OCI-LY3 (cell line): ENCODE measurements at regions not wholly inside any gene's neighbourhood (a gene's known extent, or its start where the extent isn't known, plus 50 kb on each side); places are given as distances from the start of the nearest gene placed in this dataset.

Experiments used
- H2AFZ ChIP-seq: fragments of 200-600, 300-600 bp; shearing (Covaris generic); 2 replicates; pipeline ENCODE4 v1.6.0; 2014; ENCODE audit warnings: antibody characterized with exemption, low read depth, low read length
- H3K27ac ChIP-seq: fragments of 200-600, 300-600 bp; sonication (generic); 2 replicates; pipeline ENCODE4 v1.5.1; 2014; ENCODE audit warnings: mild to moderate bottlenecking, low read length, moderate library complexity, mixed read lengths
- H3K27me3 ChIP-seq: fragments of 200-600, 300-600 bp; sonication (generic); 2 replicates; pipeline ENCODE4 v1.6.1; 2014; ENCODE audit warnings: low read depth, low read length, mixed read lengths
- H3K36me3 ChIP-seq: fragments of 200-600, 300-600 bp; sonication (generic); replicated peaks from 2 replicates; pipeline ENCODE3; 2014; ENCODE audit warnings: low read depth, low read length, mixed read lengths
- H3K4me1 ChIP-seq: fragments of 300-600, 200-600 bp; sonication (generic); 2 replicates; pipeline ENCODE4 v1.6.1; 2014; ENCODE audit warnings: low read length, mixed read lengths
- H3K4me2 ChIP-seq: fragments of 200-600, 300-600 bp; sonication (generic); 2 replicates; pipeline ENCODE4 v1.6.1; 2014; ENCODE audit warnings: low read length, mixed read lengths
- H3K4me3 ChIP-seq: fragments of 300-600, 200-600 bp; sonication (generic); 2 replicates; pipeline ENCODE4 v1.5.1; 2014; ENCODE audit warnings: antibody characterized with exemption, mild to moderate bottlenecking, low read length, moderate library complexity
- H3K79me2 ChIP-seq: fragments of 300-600, 200-600 bp; shearing (Covaris generic); 2 replicates; pipeline ENCODE4 v1.6.1; 2014; ENCODE audit warnings: mild to moderate bottlenecking, low read length, mixed read lengths
- H3K9ac ChIP-seq: fragments of 300-600, 200-600 bp; shearing (Covaris generic); 2 replicates; pipeline ENCODE4 v1.6.0; 2014; ENCODE audit warnings: mild to moderate bottlenecking, low read length, moderate library complexity
- H3K9me3 ChIP-seq: fragments of 200-600, 300-600 bp; shearing (Covaris generic); 2 replicates; pipeline ENCODE4 v1.6.1; 2014; ENCODE audit warnings: low read length, mixed read lengths; ENCODE audit not compliant: insufficient read depth
- H4K20me1 ChIP-seq: fragments of 200-600, 300-600 bp; sonication (generic); 2 replicates; pipeline ENCODE4 v1.6.1; 2016; ENCODE audit warnings: low read length, mixed read lengths; ENCODE audit not compliant: insufficient read depth
- EZH2phosphoT487 ChIP-seq: fragments of 200-600 bp; shearing (Covaris generic); IDR thresholded peaks from 2 replicates; pipeline ENCODE4 v1.6.1; 2018; ENCODE audit warnings: antibody characterized with exemption, mixed run types, low read depth
- TF ChIP-seq, protein P1 (sequence below): fragments of 200-600, 300-600 bp; sonication (generic); IDR thresholded peaks from 2 replicates; pipeline ENCODE4 v1.5.1; 2014; ENCODE audit warnings: antibody characterized with exemption, low read length, low read depth

DNA sequence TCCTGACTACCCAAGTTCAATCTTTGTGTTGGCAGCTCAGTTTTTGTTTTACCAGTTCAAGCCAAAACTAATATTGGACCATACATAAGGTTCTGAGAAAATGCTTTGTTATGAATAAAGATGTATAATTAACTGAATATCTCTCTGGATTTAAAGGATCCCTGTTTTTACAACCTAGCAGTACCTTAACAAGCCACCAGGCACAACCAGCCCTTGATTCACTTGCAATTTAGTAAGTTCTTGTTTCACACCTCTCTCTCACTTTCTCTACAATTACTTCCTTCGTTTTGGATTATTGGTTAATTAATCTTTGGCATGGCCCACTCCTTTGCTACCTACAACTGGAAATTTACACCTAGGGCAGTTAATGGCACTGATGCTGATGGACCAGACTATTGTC is 531.9 kb downstream of the SQOR start:
- H3K4me2 ChIP-seq = no peak overlapping the region
- no peaks in the 10 kb centered on the region for H3K79me2 ChIP-seq
- H3K36me3 ChIP-seq = no peaks in the 10 kb centered on the region
- no peaks in the 10 kb centered on the region for H3K9me3 ChIP-seq
- H4K20me1 ChIP-seq = no peaks in the 10 kb centered on the region
- H3K27ac ChIP-seq = no peak overlapping the region
- no peaks in the 10 kb centered on the region for H3K4me1 ChIP-seq
- no peak overlapping the region for H3K4me3 ChIP-seq
- H3K9ac ChIP-seq = no peak overlapping the region
- no peaks in the 10 kb centered on the region for H3K27me3 ChIP-seq
- H2AFZ ChIP-seq = no peak overlapping the region
- TF ChIP-seq EZH2phosphoT487 = no peak
- TF ChIP-seq, protein P1, sequence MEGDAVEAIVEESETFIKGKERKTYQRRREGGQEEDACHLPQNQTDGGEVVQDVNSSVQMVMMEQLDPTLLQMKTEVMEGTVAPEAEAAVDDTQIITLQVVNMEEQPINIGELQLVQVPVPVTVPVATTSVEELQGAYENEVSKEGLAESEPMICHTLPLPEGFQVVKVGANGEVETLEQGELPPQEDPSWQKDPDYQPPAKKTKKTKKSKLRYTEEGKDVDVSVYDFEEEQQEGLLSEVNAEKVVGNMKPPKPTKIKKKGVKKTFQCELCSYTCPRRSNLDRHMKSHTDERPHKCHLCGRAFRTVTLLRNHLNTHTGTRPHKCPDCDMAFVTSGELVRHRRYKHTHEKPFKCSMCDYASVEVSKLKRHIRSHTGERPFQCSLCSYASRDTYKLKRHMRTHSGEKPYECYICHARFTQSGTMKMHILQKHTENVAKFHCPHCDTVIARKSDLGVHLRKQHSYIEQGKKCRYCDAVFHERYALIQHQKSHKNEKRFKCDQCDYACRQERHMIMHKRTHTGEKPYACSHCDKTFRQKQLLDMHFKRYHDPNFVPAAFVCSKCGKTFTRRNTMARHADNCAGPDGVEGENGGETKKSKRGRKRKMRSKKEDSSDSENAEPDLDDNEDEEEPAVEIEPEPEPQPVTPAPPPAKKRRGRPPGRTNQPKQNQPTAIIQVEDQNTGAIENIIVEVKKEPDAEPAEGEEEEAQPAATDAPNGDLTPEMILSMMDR = no peak

DNA sequence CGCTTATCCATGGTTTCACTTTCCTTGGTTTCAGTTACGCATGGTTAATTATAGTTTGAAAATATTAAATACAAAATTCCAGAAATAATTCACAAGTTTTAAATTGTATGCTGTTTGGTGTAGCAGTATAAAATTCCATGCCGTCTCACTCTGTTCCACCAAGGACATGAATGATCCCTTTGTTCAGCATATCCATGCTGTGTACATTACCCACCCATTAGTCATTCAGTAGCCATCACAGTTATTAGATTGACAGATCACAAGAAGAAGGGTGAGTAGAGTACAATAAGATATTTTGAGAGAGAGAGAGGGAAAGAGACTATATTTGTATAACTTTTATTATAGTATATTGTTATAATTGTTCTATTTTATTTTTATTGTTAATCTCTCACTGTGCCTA is 535.5 kb downstream of the SQOR start:
- Histone ChIP-seq H3K9me3 (no peaks in the 10 kb centered on the region; the same call in 1 of the 2 replicates), H2AFZ (no peak overlapping the region), H3K36me3 (no peaks in the 10 kb centered on the region), H3K27ac (no peak overlapping the region), H4K20me1 (no peaks in the 10 kb centered on the region), H3K4me2 (no peak overlapping the region), H3K79me2 (no peaks in the 10 kb centered on the region), H3K4me3 (no peak overlapping the region), H3K9ac (no peak overlapping the region), H3K4me1 (no peaks in the 10 kb centered on the region), H3K27me3 (no peaks in the 10 kb centered on the region)
- TF ChIP-seq, protein P1 = no peak
- no peak for TF ChIP-seq EZH2phosphoT487

DNA sequence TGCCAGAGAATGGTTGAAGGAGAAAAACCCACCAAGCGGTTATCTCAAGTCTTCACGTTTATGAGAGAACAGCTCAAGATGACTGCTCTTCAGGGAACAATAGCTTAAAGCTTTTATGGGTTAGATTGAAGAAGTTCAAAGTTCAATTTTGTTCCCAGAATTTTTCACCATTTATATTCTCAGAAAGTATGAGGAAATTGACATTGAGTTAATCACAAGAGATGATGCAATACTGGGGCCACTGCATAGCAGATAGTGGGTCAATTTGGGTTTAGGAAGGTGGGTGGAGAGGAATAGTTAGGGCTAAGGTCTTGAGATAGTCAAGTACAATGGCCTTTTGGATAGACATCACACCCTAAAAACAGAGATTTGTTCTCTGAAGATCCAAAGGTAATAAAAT is 539.3 kb downstream of the SQOR start:
- H2AFZ ChIP-seq = no peak overlapping the region
- TF ChIP-seq, protein P1 = no peak
- no peak for TF ChIP-seq EZH2phosphoT487
- H3K4me2 ChIP-seq = no peak overlapping the region
- no peaks in the 10 kb centered on the region for H3K36me3 ChIP-seq
- H4K20me1 ChIP-seq = no peaks in the 10 kb centered on the region
- H3K4me1 ChIP-seq = no peaks in the 10 kb centered on the region
- no peak overlapping the region for H3K9ac ChIP-seq
- H3K27me3 ChIP-seq = no peaks in the 10 kb centered on the region
- no peaks in the 10 kb centered on the region; the same call in 1 of the 2 replicates for H3K9me3 ChIP-seq
- H3K27ac ChIP-seq = no peak overlapping the region
- no peak overlapping the region for H3K4me3 ChIP-seq
- H3K79me2 ChIP-seq = no peaks in the 10 kb centered on the region

DNA sequence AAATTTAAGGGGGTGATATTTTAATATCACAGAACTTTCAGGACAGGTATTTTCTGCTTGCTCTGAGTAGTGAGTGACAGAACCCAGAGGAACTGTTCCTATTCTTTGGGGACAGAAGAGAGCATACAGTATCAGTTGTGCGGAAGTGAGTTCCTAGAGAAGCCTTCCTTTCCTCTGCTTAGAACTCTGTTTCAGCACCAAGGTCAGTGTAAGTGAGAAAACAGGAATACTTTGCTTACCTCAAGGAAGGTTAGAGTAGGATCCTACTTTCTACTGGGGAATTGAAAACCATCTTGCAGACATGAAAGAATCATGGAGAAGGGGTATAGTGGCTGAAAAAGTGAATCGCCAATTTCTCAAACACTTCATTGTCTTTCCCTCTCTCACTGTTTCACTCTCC is 542.4 kb downstream of the SQOR start:
- H3K9ac ChIP-seq = no peak overlapping the region
- H3K27ac ChIP-seq = no peak overlapping the region
- H3K4me2 ChIP-seq = no peak overlapping the region
- no peaks in the 10 kb centered on the region for H3K4me1 ChIP-seq
- H3K36me3 ChIP-seq = no peaks in the 10 kb centered on the region
- no peaks in the 10 kb centered on the region for H3K79me2 ChIP-seq
- H3K4me3 ChIP-seq = no peak overlapping the region
- no peak overlapping the region for H2AFZ ChIP-seq
- H3K27me3 ChIP-seq = no peaks in the 10 kb centered on the region
- no peaks in the 10 kb centered on the region for H4K20me1 ChIP-seq
- peaks cover under 1% of the 10 kb centered on the region; the same call in 1 of the 2 replicates for H3K9me3 ChIP-seq
- TF ChIP-seq, protein P1 = no peak
- TF ChIP-seq EZH2phosphoT487 = no peak
